G401 (cell line): ENCODE measurements at regions not wholly inside any gene's neighbourhood (a gene's known extent, or its start where the extent isn't known, plus 50 kb on each side); places are given as distances from the start of the nearest gene placed in this dataset.
A peak's percentile ranks its signal among the peaks of the same experiment; 100 is the strongest.

Experiments
- DNase-seq: peaks from one replicate; pipeline ENCODE4 v3.0.0-alpha.2; 2015; ENCODE audit warnings: low spot score
- in situ Hi-C: cut with HindIII; loops from 2 replicates; pipeline ENCODE4 v1.10.0; 2016; ENCODE audit warnings: low sequenced_read_pairs, mixed read lengths

DNA sequence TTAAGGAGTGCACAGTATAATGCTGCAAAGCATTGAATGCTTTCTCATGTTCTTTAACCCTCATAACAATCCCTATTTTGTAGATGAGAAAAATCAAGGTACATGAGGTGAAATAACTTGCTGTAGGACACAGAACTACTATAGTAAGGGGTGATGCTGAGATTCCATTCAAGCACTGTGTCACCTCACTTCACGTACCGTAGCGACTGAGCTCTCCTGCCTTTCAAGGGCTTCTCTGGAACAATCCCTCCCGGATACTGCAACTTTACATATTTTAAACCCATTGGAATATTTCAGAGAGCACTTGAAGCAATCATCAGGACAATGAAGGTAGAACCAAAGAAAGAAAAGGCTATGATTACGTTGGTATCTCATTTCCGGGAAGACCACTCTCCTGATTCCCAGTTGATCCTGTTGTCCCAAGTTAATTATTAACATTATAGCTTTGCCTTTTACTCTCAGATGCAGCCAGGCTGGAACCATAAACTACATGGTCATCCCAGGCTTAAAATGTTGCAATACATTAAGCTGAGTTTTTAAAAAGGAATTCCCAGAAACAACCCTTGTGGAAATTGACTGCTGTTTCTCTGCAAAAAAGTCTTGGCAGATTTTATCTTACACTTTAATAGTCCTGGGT lies 252.2 kb upstream of the IGF1R start:
- DNase-seq: no peak
- in situ Hi-C loops: no loop called here

DNA sequence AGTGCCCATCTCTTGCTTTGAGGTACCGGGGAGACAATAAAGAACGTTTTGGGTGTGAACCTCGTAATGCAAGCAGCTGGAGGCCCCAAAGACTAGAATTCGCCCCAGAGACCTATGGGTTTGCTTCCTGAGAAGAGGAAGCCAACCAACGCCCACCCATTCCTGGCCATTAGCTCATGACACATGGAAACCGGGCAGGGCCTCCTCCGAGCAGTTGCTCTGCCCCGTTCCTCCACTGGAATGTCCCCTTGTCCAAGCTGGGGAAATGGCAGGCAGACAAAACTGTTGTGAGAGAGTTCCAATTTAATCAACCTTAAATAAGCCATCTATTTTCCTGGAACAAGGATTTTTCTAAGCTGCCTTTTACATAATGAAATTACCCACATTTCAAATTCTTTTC lies 250.9 kb upstream of the IGF1R start:
- in situ Hi-C loops: no loop called here
- DNase-seq: no peak

DNA sequence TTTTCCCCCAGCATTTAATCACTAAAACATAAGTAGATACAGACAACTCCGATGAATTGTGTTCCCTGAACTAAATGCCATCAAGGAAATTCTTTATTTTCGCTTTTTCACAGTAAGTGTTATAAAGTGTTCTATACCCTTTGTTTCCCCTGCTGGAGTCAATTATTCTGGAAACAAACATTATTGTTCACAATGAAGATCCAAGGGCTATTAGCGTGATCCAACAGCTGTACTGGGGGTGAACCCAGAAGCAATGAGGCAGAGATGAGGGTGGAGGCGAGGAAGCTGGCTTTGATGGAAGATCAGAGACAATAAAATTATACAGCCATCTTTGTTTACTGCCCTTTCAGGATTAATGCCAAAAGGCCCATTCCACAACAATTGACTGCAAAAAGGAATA lies 250.3 kb upstream of the IGF1R start:
- DNase-seq: no peak
- in situ Hi-C loops: no loop called here

DNA sequence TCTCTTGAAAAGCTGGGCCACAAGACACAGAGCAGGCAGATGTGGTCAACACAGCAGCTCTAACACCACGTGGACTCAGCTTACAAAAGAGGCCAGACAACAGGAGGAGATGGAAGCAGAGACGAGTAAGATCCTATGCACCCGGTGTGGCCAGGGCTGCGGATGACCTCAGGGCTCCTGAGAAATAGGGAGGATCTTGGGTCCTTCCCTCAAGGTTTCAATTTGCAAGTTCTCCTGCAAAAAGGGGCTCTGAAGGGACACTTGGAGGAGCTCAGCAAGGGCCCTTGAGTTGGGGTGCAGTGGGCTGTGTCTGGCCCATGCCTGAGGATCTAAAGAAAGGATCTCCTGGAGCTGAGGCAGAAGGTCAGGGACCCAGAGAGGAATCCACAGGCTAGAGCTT lies 249.5 kb upstream of the IGF1R start:
- no peak for DNase-seq
- in situ Hi-C loops: no loop called here

DNA sequence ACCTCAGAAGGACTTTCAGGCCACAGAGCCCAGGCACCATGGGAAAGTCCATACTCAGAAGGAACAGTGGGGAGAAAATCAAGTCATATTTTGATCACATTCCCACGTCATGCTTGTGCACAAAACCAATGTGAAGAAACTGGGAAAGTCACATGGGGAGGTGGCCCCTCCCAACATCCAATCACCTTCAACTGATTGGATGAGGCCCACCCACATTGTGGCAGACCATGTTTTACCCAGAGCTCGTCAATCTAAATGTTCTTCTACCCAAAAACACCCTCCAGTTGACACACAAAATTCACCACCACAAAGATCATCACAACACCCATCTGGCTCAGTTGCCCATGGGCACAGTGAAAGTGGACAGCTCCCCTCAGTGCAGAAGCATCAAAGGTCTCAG lies 248.2 kb upstream of the IGF1R start:
- in situ Hi-C loops: no loop called here

DNA sequence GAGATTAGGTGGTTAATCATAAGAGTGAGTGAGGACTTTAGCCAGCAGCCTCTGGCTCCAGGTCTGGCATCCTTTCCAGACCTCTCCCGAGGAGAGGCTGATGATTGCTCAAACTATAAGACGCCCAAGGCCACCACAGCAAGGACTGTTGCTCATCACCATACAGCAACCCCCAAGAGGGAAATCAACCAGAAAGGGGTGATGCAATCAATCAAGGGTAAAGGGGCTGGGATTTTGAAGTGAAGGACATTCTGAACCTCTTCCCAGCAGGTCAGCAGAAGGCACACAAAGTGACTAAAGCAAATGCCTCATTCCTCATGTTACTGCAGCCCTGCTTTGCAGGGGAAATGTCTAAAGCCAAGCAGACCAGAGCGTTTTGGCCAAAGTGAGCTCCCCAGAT lies 247.3 kb upstream of the IGF1R start:
- in situ Hi-C loops: no loop called here
- no peak for DNase-seq

More for the DNA sequence above, 248.2 kb upstream of the IGF1R start:
- no peak for DNase-seq

DNA sequence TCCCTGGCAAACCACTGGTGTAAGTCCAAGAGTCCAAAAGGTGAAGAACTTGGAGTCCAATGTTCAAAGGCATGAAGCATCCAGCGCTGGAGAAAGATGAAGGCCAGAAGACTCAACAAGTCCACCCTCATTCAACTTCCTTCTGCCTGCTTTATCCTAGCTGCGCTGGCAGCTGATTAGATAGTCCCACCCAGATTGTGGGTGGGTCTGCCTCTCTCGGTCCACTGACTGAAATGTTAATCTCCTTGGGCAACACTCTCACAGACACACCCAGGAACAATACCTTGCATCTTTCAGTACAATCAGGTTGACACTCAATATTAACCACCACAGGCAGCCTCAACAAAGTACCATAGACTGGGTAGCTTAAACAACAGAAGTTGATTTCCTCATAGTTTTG lies 245.9 kb upstream of the IGF1R start:
- in situ Hi-C loops: no loop called here
- DNase-seq: no peak

DNA sequence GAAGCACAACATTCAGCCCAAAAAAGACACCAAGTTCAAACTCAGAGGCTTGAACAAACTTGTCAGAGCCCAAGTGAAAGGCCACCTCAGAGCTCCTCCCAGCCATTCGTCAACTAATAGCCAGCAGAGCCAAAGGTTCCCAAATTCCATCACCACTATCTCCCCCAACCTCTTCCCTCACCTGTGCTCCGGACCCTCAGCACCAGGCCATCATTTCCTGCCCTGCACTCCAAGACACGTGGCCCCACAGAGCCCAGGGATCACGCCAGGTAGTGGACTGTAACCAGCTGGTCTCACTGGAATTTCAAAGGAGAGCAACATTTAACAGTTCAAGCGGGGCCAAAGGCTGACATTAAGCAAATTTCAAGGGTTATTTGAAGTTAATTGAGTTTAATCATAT lies 245.2 kb upstream of the IGF1R start:
- in situ Hi-C loops: no loop called here
- DNase-seq: no peak

DNA sequence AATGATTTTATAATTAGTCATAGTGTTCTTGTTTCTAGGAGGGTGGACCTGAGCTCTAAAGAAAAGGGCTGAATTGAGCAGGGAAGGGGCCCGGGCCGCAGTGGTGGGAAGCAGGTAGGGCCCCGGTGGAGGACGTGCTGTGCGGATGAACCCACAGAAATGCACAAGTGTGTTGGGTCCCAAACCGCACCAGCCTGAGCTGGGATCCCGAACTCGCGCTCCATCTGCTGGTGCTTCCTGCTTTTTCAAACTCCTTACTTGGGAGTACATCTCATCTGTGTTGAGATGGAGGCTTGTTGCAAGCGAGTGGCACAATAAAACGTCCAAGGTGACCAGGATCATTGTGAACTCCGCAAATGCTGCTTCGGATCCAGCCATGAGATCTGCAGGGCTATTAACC lies 244.8 kb upstream of the IGF1R start:
- DNase-seq: no peak
- in situ Hi-C loops: no loop called here

DNA sequence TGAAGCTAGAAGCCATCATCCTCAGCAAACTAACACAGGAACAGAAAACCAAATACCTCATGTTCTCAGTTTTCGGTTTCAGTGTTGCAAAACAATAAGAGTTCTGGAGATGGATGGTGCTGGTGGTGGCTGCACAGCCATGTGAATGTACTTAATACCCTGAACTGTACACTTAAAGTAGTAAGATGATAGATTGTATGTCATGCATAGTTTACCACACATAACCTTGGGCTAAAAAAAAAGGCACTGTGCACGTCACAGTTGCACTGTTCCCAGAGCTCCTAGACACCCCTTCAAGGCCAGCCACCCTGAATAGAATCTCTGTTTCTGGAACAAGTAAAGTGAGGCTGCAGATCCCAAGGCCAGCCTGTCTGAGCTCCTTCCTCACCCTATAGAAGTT lies 243.3 kb upstream of the IGF1R start:
- no peak for DNase-seq
- in situ Hi-C loops: no loop called here

DNA sequence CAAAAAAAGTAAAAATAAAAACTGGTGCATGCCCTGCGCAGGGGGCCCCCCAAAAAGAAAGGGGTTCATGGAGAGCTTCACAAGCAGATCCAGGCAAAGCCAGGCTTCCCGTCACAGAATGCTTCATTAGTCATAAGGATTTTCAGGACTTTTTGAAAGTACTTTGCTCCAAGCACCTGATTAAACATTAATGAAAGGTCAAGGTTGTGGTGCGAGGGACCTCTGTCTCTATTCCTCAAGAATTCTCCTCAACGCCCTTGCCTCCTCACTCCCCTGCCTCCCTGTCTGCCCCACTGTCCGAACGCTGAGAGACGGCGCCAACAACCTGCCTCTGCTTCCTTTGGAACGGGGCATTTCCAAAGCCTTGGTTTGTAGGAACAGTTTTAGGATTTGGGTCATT lies 240.1 kb upstream of the IGF1R start:
- no peak for DNase-seq
- in situ Hi-C loops: no loop called here

DNA sequence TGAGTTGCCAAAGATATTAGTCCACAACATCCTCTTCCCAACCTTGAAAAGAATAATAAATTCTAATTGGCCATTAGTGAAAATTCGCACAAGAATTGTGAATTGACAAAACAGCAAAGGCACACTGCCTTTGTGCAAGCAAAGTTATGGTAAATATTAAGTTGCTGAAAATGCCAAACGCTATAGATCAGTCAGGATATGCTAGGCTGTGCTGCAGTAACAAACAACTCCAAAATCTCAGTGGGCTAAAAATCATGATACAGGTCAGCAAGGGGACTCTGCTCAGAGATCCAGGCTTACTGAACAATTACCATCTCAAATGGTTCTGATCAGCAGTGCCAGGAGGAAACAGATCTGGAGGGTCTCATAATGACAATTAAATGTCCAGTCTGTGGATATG lies 238.0 kb upstream of the IGF1R start:
- no peak for DNase-seq
- in situ Hi-C loops: no loop called here

DNA sequence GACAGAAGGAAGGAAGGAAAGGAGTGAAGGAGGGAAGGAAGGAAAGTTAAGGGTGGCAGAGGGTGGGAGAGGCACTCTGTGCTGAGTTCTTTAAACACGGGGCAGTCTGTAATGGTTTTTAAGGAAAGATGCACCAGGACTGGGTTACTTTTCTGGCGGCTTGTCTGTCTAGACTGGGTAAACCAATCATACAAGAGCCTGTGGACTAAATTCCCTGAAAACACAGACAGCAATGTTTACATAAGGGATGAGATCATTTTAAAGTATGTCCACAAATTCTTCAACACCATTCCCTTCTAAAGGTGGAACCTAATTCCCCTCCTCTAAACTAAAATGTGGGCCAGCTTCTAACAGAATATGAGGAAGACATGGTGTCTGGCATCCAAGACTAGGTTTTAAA lies 235.5 kb upstream of the IGF1R start:
- DNase-seq: no peak
- in situ Hi-C loops: no loop called here

DNA sequence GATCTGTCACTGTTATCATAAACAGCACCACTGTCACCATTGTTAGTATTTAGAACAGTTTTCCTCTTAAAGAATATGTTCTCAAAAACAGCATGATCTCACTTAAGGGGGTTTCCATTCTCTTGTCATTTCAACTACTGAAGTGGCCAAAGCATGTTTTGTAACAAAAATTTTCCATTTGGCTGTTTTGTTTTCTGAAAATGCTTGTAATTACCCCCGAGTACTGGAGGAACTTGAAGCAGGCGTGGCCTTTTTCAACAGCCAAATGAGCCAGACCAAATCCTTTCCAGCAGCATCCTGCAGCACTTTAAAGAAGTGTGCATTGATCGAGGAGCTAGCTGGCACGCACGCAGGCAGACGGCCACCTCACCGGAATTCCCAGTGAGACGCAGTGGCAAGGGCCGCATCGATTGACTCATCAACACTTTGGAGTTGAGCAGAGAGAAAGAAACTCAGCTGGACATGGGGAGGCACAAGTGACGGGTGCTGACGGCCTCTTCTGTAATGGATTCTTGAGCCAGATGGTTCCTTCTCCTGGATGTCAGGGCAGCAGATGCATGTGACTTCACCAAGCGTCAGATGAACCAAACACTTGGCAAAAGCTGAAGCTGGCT lies 234.3 kb upstream of the IGF1R start:
- in situ Hi-C loops: no loop called here
- no peak for DNase-seq

DNA sequence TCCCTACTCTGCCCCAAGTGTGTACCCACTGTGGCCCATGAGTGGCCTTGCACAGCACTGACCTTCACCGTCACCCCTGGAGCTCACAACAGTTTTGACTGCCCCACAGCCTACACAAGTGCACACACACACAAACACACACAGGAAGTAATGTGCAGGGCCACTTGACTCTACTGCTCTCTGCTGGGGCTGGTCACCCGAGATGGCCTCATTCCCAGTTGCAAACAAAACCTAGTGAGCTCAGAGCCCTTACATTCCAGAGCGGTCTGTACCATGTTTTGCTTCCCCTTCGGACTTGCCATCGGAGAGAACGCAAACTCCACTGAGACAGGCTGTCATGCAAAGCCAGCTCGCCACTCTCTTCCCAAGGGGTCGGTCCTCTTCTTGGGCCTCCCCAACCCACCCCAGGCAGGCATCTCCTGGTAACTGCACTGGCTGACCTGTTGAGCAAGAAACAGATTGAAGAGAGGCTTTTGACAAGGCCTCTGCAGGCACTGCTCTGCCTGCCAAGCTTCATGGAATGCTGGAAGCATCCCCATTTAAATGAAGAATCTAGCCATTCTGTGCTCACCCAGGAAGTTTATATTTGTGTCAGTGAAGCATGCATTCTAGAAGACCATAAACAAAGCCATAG lies 232.0 kb upstream of the IGF1R start:
- in situ Hi-C loops: no loop called here
- DNase-seq: no peak

DNA sequence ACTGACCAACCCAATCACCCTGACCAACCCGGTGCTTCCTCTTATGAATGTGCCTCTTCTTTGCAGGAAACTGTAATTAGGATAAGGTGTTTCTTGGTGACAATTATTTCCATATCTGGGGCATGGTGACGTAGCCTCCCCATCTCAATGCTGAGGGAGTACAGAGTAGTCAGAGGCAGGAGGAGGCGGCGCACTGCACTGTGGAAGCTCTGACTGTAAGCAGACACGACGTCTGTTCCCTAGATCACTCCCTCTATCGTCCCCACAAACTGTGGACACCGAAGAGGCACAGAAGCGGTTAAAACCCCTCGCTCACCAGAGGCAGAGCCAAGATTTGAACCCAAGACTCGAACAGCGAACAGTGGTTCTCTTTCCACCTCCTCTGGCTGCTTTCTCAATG lies 231.0 kb upstream of the IGF1R start:
- in situ Hi-C loops: no loop called here
- DNase-seq: no peak

DNA sequence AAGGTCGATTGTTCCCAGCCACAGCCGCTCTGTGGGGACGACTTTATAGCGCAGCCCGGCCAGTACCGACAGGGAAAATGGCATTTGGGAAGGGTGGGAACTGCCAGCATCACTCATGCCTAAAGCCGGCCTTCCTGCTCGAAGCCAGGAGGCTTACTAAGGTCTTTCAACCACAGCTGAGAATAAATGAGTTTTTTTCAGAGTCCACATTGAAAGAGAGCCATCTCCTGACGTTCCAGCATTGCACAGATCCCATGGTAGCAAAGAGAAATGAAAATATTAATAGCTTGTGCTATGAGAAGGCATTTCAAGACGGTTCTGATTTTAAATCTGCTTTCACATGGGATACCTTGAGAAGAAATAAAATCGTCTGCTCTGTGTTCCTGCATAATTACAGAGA lies 230.2 kb upstream of the IGF1R start:
- DNase-seq: no peak
- in situ Hi-C loops: no loop called here

DNA sequence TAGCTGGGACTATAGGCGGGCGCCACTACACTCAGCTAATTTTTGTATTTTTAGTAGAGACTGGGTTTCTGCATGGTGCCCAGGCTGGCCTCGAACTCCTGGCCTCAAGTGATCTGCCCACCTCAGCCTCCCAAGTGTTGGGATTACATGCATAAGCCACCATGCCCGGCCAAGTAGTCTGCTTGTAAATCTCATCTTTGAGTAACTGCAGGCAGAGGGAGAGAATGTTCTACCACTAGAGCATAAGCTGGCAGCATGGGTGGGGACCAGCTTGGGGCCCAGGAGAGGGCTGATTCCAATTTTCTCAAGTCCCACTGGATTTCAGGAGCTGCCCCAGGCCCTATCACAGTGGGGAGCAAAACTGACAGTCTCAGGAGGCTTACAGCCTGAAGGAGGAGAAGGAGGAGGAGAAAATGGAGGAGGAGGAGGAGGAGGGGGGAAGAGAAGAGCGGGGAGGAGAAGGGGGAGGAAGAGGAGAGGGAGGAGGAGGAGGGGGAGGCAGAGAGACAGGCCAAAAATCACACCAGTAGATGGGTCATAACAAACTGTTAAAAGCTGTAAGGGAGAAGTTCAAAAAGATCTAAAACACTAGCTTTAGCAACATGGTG lies 229.1 kb upstream of the IGF1R start:
- in situ Hi-C loops: no loop called here
- no peak for DNase-seq

DNA sequence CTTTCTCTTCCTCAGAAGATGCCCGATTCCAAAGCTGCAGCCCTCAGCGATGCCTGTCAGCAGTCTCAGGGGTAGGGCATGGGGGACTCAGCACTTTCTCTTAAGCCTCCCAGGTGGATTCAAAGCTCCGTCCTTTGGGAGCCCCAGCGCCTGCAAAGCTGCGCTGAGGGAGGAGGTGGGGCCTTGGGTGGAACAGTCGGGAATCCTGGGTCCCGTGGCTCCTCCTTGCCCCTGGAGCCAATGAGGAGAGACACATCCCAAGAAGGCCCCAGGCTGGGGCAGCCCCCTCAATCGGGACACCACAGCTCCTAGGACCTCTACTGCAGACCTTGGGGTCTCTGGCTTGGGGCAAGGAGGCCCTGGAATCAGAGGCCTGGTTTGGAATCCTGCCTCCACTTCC lies 227.5 kb upstream of the IGF1R start:
- in situ Hi-C loops: no loop called here
- DNase-seq: no peak

DNA sequence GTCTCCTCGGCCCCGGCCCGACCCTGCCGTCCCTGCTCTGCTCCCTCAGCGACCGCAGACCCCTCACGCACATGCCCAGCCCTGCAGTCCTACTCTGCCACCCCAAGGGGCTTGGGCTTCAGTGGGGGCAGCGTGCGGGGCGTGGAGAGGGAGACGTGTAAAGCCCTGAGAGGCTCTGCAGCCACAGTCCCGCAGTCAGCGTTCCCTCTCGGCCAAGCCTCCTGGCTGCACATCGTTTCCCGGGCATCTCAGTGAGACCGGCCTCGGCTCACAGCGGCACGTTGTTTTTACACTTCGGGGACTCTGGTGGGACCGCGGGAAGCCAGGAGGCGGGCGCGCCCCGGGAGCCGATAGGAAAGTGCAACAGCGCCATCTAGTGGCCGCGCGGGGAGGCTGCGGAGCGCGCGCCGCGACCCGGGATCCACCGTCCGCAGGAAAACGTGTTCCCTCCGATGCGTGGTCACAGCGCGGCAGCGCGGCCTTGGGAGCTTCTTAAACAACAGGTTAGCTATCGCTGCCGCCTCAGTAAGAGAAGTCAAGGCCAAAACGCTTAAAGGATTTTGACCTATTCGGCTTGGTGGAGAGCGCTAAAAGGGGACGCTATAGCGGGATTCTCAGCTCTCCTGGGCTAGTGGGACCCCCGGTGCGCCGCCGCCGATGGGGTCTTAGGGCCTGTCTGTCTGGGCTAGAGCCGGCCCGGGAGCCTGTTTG lies 226.8 kb upstream of the IGF1R start:
- in situ Hi-C loops: no loop called here
- peak; percentile 9 for DNase-seq
